RWPE1 (cell line): ENCODE measurements at regions not wholly inside any gene's neighbourhood (a gene's known extent, or its start where the extent isn't known, plus 50 kb on each side); places are given as distances from the start of the nearest gene placed in this dataset.

Experiments
- CTCF ChIA-PET: fragments of 350-600 bp; sonication (Branson Sonifier 250); formaldehyde crosslinking; extraction: SDS; loops from one replicate; lab custom pipeline; 2021; lab: Yijun Ruan, JAX
- POLR2A ChIA-PET: fragments of 400-600 bp; formaldehyde crosslinking; extraction: SDS; loops from one replicate; lab custom pipeline; 2020; ENCODE audit warnings: antibody characterized with exemption; ENCODE audit not compliant: low non-redundant PET; lab: Yijun Ruan, JAX
- DNase-seq: peaks from one replicate; pipeline ENCODE4 v3.0.0; 2012; ENCODE audit warnings: low spot score
- H3K27ac ChIP-seq: fragments of 450-650 bp; 2 replicates; pipeline ENCODE4 v1.5.1; 2017
- TF ChIP-seq, protein P1 (sequence below): fragments of 450-650 bp; conservative IDR thresholded peaks from 2 replicates; pipeline ENCODE4 v1.5.1; 2017; ENCODE audit warnings: low read depth, mild to moderate bottlenecking

DNA sequence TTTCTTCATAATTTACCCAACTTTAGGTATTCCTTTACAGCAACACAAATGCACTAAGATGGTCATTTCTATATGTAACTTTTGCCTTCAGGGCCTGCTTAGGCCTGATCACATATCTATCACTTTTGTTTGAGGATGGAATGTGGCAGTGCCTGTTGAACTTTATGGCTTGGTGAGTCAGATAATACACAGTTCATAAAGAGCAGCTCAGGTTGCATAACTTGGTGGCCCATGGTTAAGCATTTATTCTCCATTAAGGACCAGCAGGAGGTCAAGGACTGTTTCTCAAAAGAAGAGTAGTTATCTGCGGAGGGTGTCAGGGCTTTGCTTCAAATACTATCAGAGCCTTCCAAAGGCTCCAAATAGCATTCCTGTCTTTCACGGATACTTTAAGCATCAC lies 124.1 kb upstream of the PDHA2 start:
- POLR2A ChIA-PET: no interaction called here
- peak; percentile 46 for DNase-seq
- H3K27ac ChIP-seq: no peak overlapping the region
- CTCF ChIA-PET: no interaction called here
- TF ChIP-seq, protein P1, sequence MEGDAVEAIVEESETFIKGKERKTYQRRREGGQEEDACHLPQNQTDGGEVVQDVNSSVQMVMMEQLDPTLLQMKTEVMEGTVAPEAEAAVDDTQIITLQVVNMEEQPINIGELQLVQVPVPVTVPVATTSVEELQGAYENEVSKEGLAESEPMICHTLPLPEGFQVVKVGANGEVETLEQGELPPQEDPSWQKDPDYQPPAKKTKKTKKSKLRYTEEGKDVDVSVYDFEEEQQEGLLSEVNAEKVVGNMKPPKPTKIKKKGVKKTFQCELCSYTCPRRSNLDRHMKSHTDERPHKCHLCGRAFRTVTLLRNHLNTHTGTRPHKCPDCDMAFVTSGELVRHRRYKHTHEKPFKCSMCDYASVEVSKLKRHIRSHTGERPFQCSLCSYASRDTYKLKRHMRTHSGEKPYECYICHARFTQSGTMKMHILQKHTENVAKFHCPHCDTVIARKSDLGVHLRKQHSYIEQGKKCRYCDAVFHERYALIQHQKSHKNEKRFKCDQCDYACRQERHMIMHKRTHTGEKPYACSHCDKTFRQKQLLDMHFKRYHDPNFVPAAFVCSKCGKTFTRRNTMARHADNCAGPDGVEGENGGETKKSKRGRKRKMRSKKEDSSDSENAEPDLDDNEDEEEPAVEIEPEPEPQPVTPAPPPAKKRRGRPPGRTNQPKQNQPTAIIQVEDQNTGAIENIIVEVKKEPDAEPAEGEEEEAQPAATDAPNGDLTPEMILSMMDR: no peak

DNA sequence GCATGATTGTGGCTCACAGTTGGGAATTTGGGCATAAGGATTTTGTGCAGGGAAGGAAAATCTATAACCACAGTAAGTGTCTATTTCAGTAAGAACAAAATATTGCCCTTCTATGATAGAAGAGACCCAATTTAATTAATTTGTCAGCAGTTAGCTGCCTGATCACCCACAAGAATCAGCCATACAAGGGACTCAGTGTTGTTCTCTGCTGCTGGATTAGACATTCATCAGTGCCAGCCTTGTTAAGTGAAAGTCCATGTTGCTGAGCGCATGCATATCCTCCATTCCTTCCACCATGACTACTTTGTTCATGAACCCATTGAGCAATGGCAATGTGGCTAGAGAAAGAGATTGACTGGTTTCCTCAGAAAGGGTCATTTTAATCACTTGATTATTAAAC lies 125.3 kb upstream of the PDHA2 start:
- DNase-seq: no peak
- TF ChIP-seq, protein P1: no peak
- no peak overlapping the region for H3K27ac ChIP-seq
- ChIA-PET CTCF (no interaction called here), POLR2A (no interaction called here)

DNA sequence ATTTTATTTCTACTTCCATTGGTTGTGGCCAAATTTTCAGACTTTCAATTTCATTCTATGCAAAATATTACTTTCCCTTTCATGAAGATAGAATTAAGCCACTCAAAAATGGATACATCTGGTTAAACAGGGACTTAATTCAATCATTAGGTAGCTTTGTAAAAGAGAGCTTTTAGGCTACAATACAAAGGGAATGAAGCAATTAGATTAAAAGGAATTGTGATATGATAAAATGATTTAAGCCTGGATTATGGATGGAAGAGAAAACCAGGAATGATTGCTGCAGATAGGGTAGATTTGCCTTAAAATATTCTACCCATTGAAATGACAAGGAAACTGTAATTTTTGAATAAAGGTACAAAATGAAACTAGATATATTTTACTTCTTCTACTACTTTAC lies 134.6 kb upstream of the PDHA2 start:
- ChIA-PET CTCF (no interaction called here), POLR2A (no interaction called here)
- no peak for DNase-seq
- no peak overlapping the region for H3K27ac ChIP-seq
- TF ChIP-seq, protein P1: no peak

DNA sequence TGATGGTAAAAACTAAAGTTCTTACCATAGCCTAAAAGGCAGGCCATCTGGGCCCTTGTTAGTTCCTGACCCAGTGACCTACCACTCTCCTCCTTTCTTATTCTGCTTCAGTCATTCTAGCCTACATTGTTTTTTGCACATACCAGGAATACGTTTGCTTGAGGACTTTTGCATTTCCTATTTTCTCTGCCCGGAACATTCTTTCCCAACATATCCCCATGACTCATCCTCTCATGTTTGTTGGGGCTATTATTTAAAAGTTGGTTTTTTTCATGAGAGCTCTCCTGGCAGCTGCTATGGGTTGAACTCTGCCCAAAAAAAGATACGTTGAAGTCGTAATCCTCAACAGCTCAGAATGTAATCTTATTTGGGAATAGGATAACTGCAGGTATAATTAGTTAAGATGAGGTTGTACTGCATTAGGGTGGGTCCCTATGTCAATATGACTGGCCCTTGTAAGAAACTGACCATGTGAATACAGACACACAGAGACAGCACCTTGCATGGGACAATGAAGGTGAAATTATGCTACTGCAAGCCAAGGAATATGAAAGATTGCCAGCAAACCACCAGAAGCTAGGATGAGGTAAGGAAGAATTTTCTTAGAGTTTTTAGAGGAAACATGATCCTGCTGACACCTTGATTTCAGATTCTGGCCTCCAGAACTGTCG lies 138.3 kb upstream of the PDHA2 start:
- no peak overlapping the region for H3K27ac ChIP-seq
- peak; percentile 41 for DNase-seq
- TF ChIP-seq, protein P1: no peak
- ChIA-PET POLR2A (no interaction called here), CTCF (interaction anchor here (0.6 kb wide), 1 partner anchor 39 kb away, joined by 4 read pairs; no protein-coding TSS in a partner anchor)

- H3K27ac ChIP-seq: no peak overlapping the region
- TF ChIP-seq, protein P1: no peak
- peak; percentile 4 for DNase-seq
- ChIA-PET POLR2A (no interaction called here), CTCF (no interaction called here)
Measured at GRCh38 chr4:95694411-95694810, 145.5 kb upstream of the PDHA2 start.

GRCh38 chr4:95693594-95693993 lies 144.8 kb upstream of the UNC5C start:
- H3K27ac ChIP-seq: no peak overlapping the region
- ChIA-PET CTCF (interaction anchor here (0.5 to 0.7 kb wide), 3 partner anchors 198 to 1947 kb away, joined by 3 to 4 read pairs (median 3); no protein-coding TSS in a partner anchor), POLR2A (no interaction called here)
- TF ChIP-seq, protein P1: no peak
- no peak for DNase-seq
